ENCODE measurements at regions not wholly inside any gene's neighbourhood (a gene's known extent, or its start where the extent isn't known, plus 50 kb on each side); places are given as distances from the start of the nearest gene placed in this dataset.
"Not testable (repeated sequence)": the region's sequence is repeated elsewhere in the genome, so short reads cannot be mapped to it uniquely, and the experiment has no call there.

DNA sequence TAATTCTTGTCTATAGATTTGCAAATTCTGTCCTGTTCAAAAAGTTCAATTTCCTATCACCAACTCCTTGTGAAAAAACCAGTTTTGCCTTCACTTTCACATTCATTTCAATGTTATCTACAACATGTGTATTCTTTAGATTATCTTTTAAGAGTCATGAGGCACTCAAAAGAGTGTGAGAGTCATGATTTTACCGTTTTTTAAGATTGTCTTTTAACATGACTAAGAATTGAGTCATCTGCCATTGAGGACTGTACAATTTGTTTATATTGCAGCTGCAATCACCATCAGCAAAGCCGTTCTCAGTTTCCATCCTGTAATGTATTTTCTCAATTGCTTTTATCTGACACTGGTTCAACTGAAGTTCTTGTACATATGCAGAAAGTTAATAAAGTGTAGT, 275.8 kb downstream of the LNPK start:
- Histone ChIP-seq H3K9me3 (peaks cover 0 to 18% (median 0%) of the 10 kb centered on the region in 11 donors), H3K4me3 (no peak overlapping the region), H3K27me3 (peaks cover 0 to 3% (median 0%) of the 10 kb centered on the region in 7 donors), H3K27ac (no peak overlapping the region), H3K36me3 (no peaks in the 10 kb centered on the region), H3K4me1 (no peaks in the 10 kb centered on the region)
- 23 to 37% methylated on average over 2 of the region's 2 CpGs for WGBS, 2 donors
- intact Hi-C loops (cut with DNase I), result no loop called here
- ATAC-seq (no peak), DNase-seq (no peak)
- TF ChIP-seq CTCF (IDR thresholded peaks at IDR 0.05), result no peak

DNA sequence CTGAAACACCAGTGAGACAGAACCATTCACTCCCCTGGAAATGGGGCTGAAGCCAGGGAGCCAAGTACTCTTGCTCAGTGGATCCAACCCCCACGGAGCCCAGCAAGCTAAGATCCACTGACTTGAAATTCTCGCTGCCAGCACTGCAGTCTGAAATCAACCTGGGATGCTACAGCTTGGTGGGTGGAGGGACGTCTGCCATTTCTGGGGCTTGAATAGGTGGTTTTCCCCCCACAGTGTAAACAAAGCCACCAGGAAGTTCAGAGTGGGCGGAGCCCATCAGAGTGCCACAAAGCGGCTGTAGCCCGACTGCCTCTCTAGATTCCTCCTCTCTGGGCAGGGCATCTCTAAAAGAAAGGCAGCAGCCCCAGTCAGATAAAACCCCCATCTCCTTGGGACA, 292.8 kb downstream of the LNPK start:
- no peaks in the 10 kb centered on the region for H3K4me1 ChIP-seq
- TF ChIP-seq CTCF (IDR thresholded peaks at IDR 0.05), result no peak
- H3K9me3 ChIP-seq, result peaks cover 0 to 15% (median 0%) of the 10 kb centered on the region in 11 donors
- intact Hi-C loops (cut with DNase I), result no loop called here
- H3K27me3 ChIP-seq, result peaks cover 0 to 36% (median 13%) of the 10 kb centered on the region in 7 donors
- no peak overlapping the region for H3K27ac ChIP-seq
- WGBS, 2 donors, result 71 to 76% methylated on average over 6 of the region's 6 CpGs
- DNase-seq (no peak), ATAC-seq (no peak)
- H3K4me3 ChIP-seq, result no peak overlapping the region
- no peaks in the 10 kb centered on the region for H3K36me3 ChIP-seq

DNA sequence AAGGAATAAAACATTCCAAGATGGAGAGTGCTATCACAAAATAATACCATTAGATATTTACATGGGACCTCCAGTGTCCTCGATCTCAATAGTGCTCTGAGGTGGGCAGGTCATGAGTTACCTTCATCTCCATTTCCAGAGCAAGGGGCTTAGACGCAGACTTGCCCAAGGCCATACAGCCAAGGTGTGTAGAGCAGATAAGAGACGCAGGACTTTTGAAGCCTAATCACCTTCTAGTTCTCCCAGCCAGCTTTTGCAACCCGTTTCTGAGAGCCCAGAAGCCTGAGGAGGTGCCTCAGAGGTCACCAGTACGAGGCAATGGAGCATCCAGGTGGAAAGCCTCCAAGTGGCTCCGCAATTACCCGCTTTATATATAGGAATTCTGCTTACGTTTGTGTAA, 294.7 kb downstream of the LNPK start:
- H3K9me3 ChIP-seq, result no peaks in the 10 kb centered on the region
- H3K27ac ChIP-seq, result no peak overlapping the region
- TF ChIP-seq CTCF (IDR thresholded peaks at IDR 0.05), result no peak
- no peak overlapping the region for H3K4me3 ChIP-seq
- intact Hi-C loops (cut with DNase I), result no loop called here
- H3K4me1 ChIP-seq, result no peaks in the 10 kb centered on the region
- WGBS, 2 donors, result 76 to 81% methylated on average over 8 of the region's 8 CpGs
- DNase-seq (no peak), ATAC-seq (no peak)
- no peaks in the 10 kb centered on the region for H3K36me3 ChIP-seq
- peaks cover 0 to 36% (median 13%) of the 10 kb centered on the region in 7 donors for H3K27me3 ChIP-seq

DNA sequence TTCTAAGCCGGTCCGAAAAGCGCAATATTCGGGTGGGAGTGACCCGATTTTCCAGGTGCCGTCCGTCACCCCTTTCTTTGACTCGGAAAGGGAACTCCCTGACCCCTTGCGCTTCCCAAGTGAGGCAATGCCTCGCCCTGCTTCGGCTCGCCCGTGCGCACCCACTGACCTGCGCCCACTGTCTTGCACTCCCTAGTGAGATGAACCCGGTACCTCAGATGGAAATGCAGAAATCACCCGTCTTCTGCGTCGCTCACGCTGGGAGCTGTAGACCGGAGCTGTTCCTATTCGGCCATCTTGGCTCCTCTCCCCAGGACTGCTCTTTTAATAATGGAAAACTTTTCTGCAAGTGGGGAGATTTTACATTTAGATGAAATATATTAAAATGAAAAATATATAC, 297.5 kb downstream of the LNPK start:
- H3K36me3 ChIP-seq; H3K4me3 ChIP-seq; ATAC-seq; intact Hi-C loops (cut with DNase I); H3K9me3 ChIP-seq; DNase-seq; H3K4me1 ChIP-seq; H3K27ac ChIP-seq: not testable (repeated sequence)
- peaks cover 0 to 33% (median 11%) of the 10 kb centered on the region in 7 donors for H3K27me3 ChIP-seq
- 94 to 95% methylated on average over 22 of the region's 22 CpGs for WGBS, 2 donors

GRCh38 chr2:175698061-175698460, 304.0 kb downstream of the LNPK start:
- no peak for DNase-seq
- Histone ChIP-seq H3K9me3 (no peaks in the 10 kb centered on the region), H3K27ac (no peak overlapping the region), H3K4me1 (no peaks in the 10 kb centered on the region), H3K36me3 (no peaks in the 10 kb centered on the region), H3K4me3 (no peak overlapping the region), H3K27me3 (peaks cover 0 to 39% (median 29%) of the 10 kb centered on the region in 7 donors)
- no peak for ATAC-seq
- no peak for TF ChIP-seq CTCF (IDR thresholded peaks at IDR 0.05)
- intact Hi-C loops (cut with DNase I), result no loop called here
- WGBS, 2 donors, result 90 to 92% methylated on average over 1 of the region's 1 CpG
